Natural killer cell treated with Interleukin-12 subunit alpha and Interleukin-12 subunit beta and Interleukin-15 and Interleukin-18, amount 100 ng/mL, for 72 hours (primary cell): ENCODE measurements at regions not wholly inside any gene's neighbourhood (a gene's known extent, or its start where the extent isn't known, plus 50 kb on each side); places are given as distances from the start of the nearest gene placed in this dataset.

Source experiments
- ATAC-seq, 2 donors: fragments of 150-1000 bp; cut with Tn5 transposase in 1 of 2; sonication (Bioruptor Pico), chemical (Tn5 transposase) in 1 of 2; 2 replicates each; pipeline ENCODE4 v1.10.0; 2021
- DNase-seq: peaks from one replicate; pipeline ENCODE4 v3.0.0; 2022; ENCODE audit warnings: low spot score
- H3K27ac Mint-ChIP-seq, 2 donors: 1 replicate in 1 of 2; 2 replicates in 1 of 2; pipeline ENCODE4 v1.8.0; 2022; ENCODE audit warnings: mixed read lengths in 2 of 2, mild to moderate bottlenecking in 1 of 2, moderate library complexity in 1 of 2
- H3K27me3 Mint-ChIP-seq, 2 donors: 1 replicate in 1 of 2; 2 replicates in 1 of 2; pipeline ENCODE4 v1.8.0; 2022; ENCODE audit warnings: mixed read lengths in 2 of 2
- H3K36me3 Mint-ChIP-seq: one replicate; pipeline ENCODE4 v1.8.0; 2022; ENCODE audit warnings: mixed read lengths
- H3K4me1 Mint-ChIP-seq, 2 donors: 1 replicate in 1 of 2; 2 replicates in 1 of 2; pipeline ENCODE4 v1.8.0; 2022; ENCODE audit warnings: low read depth in 2 of 2, mixed read lengths in 2 of 2, mild to moderate bottlenecking in 1 of 2
- H3K4me3 Mint-ChIP-seq: one replicate; pipeline ENCODE4 v1.8.0; 2022; ENCODE audit warnings: mixed read lengths
- H3K9me3 Mint-ChIP-seq: 2 replicates; pipeline ENCODE4 v1.8.0; 2022; ENCODE audit warnings: mixed read lengths

DNA sequence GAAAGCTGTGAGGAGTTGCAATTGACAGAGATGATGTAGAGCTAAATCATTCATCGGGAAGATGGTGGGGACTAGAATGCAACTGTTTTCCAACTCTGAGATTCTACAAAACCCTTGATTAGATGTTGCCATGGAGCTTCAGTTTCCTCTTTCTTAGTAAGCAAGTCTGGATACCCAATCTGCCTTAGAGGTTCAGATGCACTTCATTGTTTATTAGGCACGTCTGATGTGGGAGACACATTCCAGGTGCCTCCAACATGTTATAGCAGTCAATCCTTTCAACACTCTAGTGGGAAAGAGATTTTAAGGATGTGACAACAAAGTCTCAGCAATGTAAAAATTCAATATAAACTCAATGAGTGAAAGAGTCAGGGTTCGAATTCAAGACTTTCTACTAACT, 291.3 kb upstream of the PHYHIPL start:
- Mint-ChIP-seq H3K4me1 (no peaks in the 10 kb centered on the region), H3K9me3 (peaks cover 16% of the 10 kb centered on the region), H3K27ac (no peak overlapping the region), H3K27me3 (no peaks in the 10 kb centered on the region), H3K36me3 (no peaks in the 10 kb centered on the region), H3K4me3 (no peak overlapping the region)
- no peak for DNase-seq
- no peak for ATAC-seq

DNA sequence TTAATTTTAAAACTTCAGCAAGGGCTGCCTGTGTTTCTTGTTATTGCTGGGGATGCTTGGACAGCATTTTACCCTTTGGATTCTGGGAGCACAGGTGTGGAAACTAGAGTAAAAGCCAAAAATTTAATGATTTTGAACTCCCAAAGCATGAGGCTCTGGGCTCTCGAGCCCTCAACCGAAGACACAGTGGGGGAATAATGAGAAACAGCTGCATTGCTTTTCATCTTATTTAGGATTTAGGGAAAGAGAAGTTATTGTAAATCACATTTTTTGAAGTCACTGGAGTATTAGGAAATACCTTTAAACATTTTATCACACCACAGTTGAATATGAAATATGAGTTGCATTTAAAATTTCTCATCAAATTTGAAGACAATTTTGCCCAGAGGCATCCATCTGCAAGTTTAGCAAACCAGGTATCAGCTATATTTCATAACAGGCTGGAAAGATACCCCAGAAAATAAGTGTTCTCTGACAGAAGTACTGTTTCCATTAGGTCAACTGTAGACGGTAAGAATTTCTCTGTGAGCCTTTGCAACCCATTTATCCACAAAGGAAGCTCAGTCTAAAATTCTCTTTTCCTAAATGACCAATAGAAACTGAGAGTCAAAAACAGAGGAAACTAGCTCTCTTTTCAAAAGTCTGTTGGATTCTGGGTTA, 290.6 kb upstream of the PHYHIPL start:
- Mint-ChIP-seq H3K4me1 (no peaks in the 10 kb centered on the region), H3K4me3 (no peak overlapping the region), H3K27me3 (no peaks in the 10 kb centered on the region), H3K36me3 (no peaks in the 10 kb centered on the region), H3K27ac (no peak overlapping the region), H3K9me3 (peaks cover 13% of the 10 kb centered on the region)
- DNase-seq (no peak), ATAC-seq (no peak)

DNA sequence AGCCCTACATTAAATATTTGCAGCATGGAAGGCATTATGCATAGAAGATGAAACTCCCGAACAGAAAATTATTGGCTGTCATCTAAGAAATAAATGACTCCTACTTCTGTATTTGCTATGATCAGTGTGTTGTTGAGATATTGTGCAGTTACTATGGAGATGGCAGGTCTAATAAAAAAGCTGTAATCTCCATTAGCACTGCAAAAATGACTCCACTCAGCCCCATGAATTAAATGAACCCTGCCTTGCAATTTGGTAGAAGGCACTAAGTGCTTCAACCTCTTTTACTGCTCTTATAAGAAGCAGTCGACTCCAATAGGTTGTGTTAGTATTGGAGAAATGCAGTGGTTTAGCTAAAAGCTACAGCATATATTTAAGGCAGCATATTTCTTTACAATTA, 290.0 kb upstream of the PHYHIPL start:
- Mint-ChIP-seq H3K4me1 (no peaks in the 10 kb centered on the region), H3K4me3 (no peak overlapping the region), H3K27me3 (no peaks in the 10 kb centered on the region), H3K9me3 (peaks cover 8% of the 10 kb centered on the region), H3K36me3 (no peaks in the 10 kb centered on the region), H3K27ac (no peak overlapping the region)
- DNase-seq = no peak
- no peak for ATAC-seq

DNA sequence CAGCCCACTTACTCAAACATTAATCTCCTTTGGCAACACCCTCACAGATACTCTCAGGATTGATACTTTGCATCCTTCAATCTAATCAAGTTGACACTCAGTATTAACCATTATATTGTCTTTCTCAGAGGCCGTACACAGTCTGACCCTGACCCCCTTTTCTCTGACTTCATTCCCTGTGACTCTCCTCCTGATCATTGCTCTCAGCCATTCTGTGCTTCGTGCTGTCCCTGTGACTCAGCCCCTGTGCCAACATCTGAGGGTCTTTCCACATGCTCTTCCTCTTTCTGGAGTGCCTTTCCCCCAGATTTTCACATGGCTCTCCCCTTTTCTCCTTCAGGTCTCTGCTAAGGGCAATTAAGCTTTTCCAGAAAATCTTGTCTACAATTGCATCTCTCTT, 289.0 kb upstream of the PHYHIPL start:
- Mint-ChIP-seq H3K27me3 (no peaks in the 10 kb centered on the region), H3K4me3 (no peak overlapping the region), H3K9me3 (peaks cover 4% of the 10 kb centered on the region), H3K27ac (no peak overlapping the region), H3K36me3 (no peaks in the 10 kb centered on the region), H3K4me1 (no peaks in the 10 kb centered on the region)
- DNase-seq (no peak), ATAC-seq (no peak)

DNA sequence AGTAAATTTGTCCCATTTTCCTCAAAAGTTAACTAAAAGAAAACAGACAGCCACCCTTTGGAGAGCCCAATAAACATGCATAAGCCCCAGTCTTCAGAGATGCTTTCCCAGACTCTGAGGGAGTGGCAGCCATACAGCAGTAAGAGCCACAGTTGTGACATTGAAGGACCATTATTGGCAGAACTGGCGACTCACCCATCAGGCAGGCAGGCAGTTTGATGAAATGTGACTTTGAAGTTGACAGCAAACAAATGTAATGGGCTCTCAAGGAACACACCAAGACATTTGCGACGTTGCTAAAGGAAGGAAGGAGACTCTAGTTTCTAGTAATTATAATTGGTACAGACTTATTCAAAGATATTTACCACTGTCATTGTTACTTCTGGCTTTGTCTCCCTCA, 287.5 kb upstream of the PHYHIPL start:
- no peaks in the 10 kb centered on the region for H3K36me3 Mint-ChIP-seq
- no peaks in the 10 kb centered on the region for H3K27me3 Mint-ChIP-seq
- no peak for ATAC-seq
- peaks cover 3% of the 10 kb centered on the region for H3K9me3 Mint-ChIP-seq
- DNase-seq = no peak
- no peak overlapping the region for H3K27ac Mint-ChIP-seq
- no peak overlapping the region for H3K4me3 Mint-ChIP-seq
- no peaks in the 10 kb centered on the region for H3K4me1 Mint-ChIP-seq

DNA sequence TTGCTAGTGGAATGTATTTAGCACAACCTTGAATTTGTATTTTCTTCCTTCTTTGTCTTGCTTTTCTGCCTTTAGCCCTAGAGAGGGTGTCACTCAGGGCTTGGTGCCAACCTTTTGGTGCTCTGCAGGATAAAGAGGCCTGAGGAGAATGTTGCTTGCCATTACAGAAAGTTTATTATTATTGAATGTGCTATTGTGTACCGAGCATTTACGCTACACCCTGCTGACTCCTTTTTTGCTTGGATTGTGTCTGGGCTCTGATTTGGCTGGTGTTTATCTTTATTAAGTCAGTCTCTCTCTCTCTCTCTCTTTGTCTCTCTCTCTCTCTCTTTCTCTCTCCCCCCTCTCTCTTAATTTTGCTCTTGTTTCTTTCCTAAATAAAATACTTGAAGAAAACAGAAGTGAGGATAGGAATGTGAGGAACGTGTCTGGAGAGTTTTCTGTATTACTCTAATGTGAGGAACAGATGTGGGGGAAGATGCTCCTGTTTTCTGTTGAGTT, 284.4 kb upstream of the PHYHIPL start:
- no peak for DNase-seq
- Mint-ChIP-seq H3K4me3 (no peak overlapping the region), H3K36me3 (no peaks in the 10 kb centered on the region), H3K27me3 (no peaks in the 10 kb centered on the region), H3K27ac (no peak overlapping the region), H3K4me1 (no peaks in the 10 kb centered on the region), H3K9me3 (peaks cover 3% of the 10 kb centered on the region)
- ATAC-seq = no peak

DNA sequence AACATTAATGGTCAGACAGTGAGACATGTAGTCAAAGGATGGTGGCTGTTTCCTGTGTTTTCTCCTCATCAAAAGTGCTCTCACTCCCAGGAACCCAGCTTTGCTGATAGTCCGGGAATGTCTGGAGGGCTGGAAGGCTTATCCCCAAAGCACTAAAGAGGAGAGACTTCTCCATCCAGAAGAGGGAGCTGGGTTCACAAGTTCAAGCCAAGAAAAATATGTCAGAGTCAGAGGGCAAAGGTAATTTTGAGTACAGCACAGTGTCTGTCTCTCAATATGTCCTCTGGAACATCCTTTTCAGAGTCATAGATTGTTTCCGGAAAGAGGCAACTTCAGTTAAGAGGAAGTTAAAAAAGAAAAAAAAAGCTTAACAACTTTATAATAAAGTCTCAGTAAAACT, 281.5 kb upstream of the PHYHIPL start:
- no peaks in the 10 kb centered on the region for H3K4me1 Mint-ChIP-seq
- no peak overlapping the region for H3K27ac Mint-ChIP-seq
- H3K4me3 Mint-ChIP-seq = no peak overlapping the region
- ATAC-seq (no peak), DNase-seq (no peak)
- H3K36me3 Mint-ChIP-seq = no peaks in the 10 kb centered on the region
- no peaks in the 10 kb centered on the region for H3K27me3 Mint-ChIP-seq
- no peaks in the 10 kb centered on the region for H3K9me3 Mint-ChIP-seq

DNA sequence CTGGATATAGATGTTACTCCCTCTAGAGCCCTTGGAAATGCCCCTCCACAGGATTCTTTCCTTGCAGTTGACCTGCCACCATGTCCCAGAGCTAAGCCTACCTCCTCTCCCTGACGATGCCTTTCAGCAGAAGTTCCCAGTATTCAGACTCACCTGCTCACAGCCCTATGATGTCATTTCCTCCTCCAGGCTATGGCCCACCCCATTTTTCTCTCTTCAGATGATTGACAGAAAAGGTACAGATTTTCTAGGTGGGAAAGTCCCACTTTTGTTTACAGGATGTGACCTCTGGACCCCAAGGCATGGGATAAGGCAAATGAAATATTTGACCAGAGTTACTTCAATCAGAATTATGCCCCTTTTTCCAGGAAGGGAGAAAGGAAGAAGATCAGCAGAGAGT, 280.2 kb upstream of the PHYHIPL start:
- Mint-ChIP-seq H3K4me1 (no peaks in the 10 kb centered on the region), H3K36me3 (no peaks in the 10 kb centered on the region), H3K9me3 (no peaks in the 10 kb centered on the region), H3K27ac (no peak overlapping the region), H3K4me3 (no peak overlapping the region), H3K27me3 (no peaks in the 10 kb centered on the region)
- no peak for DNase-seq
- ATAC-seq = no peak

DNA sequence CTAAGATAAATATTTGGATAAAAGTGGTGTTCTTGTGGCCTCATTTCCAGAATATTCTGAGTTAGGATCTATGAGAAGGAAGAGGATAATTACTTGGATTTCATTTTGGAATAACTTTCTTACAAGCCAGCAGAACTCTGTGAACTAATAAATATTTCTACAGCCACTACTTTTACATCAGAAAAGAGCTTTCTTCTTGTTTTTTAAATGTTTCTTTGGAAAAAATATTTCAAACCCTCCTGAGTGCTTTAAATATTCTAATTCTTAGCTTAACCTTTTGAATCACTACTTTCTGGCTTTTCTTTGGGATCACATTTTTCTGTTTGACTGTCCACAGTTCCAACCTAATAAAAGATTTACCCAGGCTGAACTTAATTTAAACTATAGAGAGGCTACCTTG, 279.2 kb upstream of the PHYHIPL start:
- H3K4me1 Mint-ChIP-seq = no peaks in the 10 kb centered on the region
- no peaks in the 10 kb centered on the region for H3K27me3 Mint-ChIP-seq
- no peak for ATAC-seq
- H3K36me3 Mint-ChIP-seq = no peaks in the 10 kb centered on the region
- H3K9me3 Mint-ChIP-seq = no peaks in the 10 kb centered on the region
- H3K4me3 Mint-ChIP-seq = no peak overlapping the region
- H3K27ac Mint-ChIP-seq = no peak overlapping the region
- DNase-seq = no peak

DNA sequence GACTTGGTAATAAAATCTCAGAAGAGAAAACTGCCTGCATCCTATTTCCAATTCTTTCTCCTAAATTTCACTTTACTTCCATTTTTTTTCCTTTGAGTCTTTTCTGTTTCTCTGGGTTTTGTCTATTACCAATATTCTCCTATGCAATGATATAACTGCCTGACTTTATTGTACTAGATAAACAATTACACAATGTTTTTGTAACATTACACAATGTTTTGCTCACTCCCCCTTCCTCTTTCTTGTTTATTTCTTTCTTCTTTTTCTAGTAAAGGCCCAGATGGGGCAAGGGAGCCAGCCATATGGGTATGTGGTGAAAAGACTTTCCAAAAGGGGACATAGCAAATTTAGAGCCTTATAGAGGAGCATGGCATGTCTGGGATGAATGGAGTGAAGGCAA, 278.7 kb upstream of the PHYHIPL start:
- Mint-ChIP-seq H3K27ac (no peak overlapping the region), H3K9me3 (no peaks in the 10 kb centered on the region), H3K4me1 (no peaks in the 10 kb centered on the region), H3K4me3 (no peak overlapping the region), H3K36me3 (no peaks in the 10 kb centered on the region), H3K27me3 (no peaks in the 10 kb centered on the region)
- ATAC-seq (no peak), DNase-seq (no peak)

DNA sequence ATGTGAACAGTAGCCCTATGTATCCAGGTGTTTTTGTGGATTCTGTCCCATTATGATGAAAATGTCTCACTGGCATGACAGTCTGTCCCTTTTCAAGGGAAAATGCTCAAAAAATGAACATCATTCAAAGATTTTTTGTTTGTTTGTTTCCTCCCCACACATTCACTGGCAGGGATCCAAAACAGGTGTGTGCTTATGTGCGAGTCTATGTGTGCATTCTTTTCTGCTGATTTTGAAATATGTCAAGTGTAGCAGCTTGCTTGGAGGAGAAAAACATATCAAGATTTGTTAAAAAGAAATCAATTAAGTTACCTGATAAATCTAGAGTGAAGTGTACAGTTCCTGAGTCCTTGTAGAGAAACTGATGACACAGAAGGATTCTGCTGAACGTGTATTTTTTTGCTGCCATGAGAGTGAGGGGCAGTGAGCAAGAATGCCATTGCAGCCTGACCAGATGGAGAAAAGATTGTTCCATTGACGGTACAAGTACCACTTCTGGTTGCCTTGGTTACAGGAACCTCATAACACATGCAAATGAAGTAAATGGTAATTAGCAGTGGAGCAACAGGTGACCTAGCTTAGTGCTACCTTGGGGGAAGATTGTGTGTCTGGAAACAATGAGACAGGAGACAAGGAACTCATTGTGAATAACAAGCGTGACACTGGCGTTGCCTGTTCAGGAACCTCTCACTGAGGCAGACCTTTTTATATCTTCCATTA, 277.4 kb upstream of the PHYHIPL start:
- Mint-ChIP-seq H3K27me3 (no peaks in the 10 kb centered on the region), H3K36me3 (no peaks in the 10 kb centered on the region), H3K27ac (no peak overlapping the region), H3K4me3 (no peak overlapping the region), H3K9me3 (peaks cover 4% of the 10 kb centered on the region), H3K4me1 (no peaks in the 10 kb centered on the region)
- DNase-seq (no peak), ATAC-seq (no peak)

DNA sequence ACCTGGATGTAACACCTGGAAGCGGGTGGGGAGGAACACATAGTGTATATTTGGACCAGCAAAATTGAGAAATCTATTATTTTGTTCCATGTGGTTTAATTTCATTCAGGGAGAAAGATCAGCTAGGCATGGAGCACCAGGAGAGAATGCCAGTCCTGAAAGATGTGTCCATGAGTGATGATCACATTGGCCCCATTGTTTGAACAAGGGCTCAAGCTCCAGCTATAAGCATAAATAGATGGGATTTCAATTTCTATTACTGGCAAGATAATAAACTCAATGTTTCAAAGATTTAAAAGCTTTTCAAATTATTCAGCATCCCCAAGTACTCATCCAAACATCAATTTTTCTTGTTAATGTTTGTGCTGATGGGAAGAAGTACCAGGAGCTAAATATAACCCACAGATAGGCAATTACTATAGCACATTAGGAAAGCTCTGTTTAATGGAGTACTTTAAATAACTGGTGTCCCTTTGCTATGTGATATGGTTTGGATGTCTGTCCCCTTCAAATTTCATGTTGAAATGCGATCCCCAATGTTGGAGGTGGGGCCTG, 275.3 kb upstream of the PHYHIPL start:
- no peak overlapping the region for H3K27ac Mint-ChIP-seq
- H3K4me3 Mint-ChIP-seq = no peak overlapping the region
- ATAC-seq (no peak), DNase-seq (no peak)
- H3K36me3 Mint-ChIP-seq = no peaks in the 10 kb centered on the region
- H3K4me1 Mint-ChIP-seq = no peaks in the 10 kb centered on the region
- peaks cover 4% of the 10 kb centered on the region for H3K9me3 Mint-ChIP-seq
- no peaks in the 10 kb centered on the region for H3K27me3 Mint-ChIP-seq

DNA sequence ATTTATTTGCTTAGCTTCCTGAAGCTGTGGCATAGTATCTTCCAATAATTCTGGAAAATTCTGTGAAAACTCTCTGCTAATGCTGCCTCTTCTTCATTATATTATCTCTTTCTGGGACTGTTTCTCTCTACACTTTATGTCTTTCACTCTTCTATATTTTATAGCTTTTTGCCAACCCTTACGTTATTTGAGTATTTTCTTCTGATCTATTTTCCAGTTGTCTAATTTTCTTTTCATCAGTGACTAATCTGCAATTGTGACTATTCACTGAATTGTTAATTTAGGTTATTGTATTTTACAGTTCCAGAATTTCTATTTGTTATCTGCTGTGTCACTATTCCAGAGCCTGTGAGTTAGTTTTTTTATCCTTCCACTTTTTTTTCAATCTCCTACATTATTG, 273.4 kb upstream of the PHYHIPL start:
- ATAC-seq (no peak), DNase-seq (no peak)
- Mint-ChIP-seq H3K36me3 (no peaks in the 10 kb centered on the region), H3K27me3 (no peaks in the 10 kb centered on the region), H3K4me1 (no peaks in the 10 kb centered on the region), H3K4me3 (no peak overlapping the region), H3K9me3 (peaks cover 4% of the 10 kb centered on the region), H3K27ac (no peak overlapping the region)

DNA sequence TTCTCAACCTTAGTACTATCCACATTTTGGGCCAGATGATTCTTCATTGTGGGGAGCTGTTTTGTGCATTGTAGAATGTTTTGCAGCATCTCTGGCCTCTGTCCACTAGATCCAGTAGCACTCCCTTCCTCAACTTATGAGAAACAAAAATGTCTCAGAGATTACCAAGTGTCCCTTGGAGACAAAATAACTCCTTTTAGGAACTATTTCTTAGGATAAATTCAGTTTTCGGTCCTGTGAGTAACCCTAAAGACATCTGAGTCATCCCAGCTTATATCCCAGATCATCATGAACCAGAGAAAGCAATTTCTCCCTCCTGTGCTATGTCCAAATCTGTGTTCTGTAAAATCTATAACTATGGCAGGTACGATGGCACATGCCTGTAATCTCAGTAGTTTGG, 266.6 kb upstream of the PHYHIPL start:
- Mint-ChIP-seq H3K27ac (no peak overlapping the region), H3K4me3 (no peak overlapping the region), H3K27me3 (peaks cover 0 to 2% of the 10 kb centered on the region in 2 donors), H3K36me3 (no peaks in the 10 kb centered on the region), H3K4me1 (no peaks in the 10 kb centered on the region), H3K9me3 (peaks cover 3% of the 10 kb centered on the region)
- ATAC-seq (no peak), DNase-seq (no peak)
